A673 (cell line): ENCODE measurements at regions not wholly inside any gene's neighbourhood (a gene's known extent, or its start where the extent isn't known, plus 50 kb on each side); places are given as distances from the start of the nearest gene placed in this dataset.

Source experiments
- CTCF ChIP-seq: fragments of 300-800, 200-600 bp; sonication (generic); conservative IDR thresholded peaks from 2 replicates; pipeline ENCODE4 v1.5.1; 2017; ENCODE audit warnings: low read depth, mild to moderate bottlenecking, antibody characterized with exemption, low read length, moderate library complexity, mixed read lengths
- EZH2 ChIP-seq: fragments of 200-600 bp; sonication (generic); IDR thresholded peaks from 2 replicates; pipeline ENCODE4 v1.6.1; 2017; ENCODE audit warnings: borderline replicate concordance, low read depth, mild to moderate bottlenecking, mixed read lengths, antibody characterized with exemption, low read length; ENCODE audit not compliant: poor library complexity, severe bottlenecking

- TF ChIP-seq CTCF = no peak
- no peak for TF ChIP-seq EZH2
Measured at GRCh38 chr9:105833271-105833975, 139.1 kb downstream of the TMEM38B start.
